HepG2 (cell line): ENCODE measurements at regions not wholly inside any gene's neighbourhood (a gene's known extent, or its start where the extent isn't known, plus 50 kb on each side); places are given as distances from the start of the nearest gene placed in this dataset.

Experiments
- ATAC-seq: fragments of 200-7000 bp; cut with Tn5 transposase; 3 replicates; pipeline ENCODE4 v1.9.1; 2020; ENCODE audit warnings: mild to moderate bottlenecking, moderate library complexity
- BruUV-seq: library from RNA; stranded (reverse); fragments of 400-500 nt; replicated peaks from 2 replicates; lab custom pipeline; 2021; lab: Mats Ljungman, UMichigan
- CTCF ChIA-PET: fragments of 300-600 bp; formaldehyde crosslinking; extraction: SDS; loops from one replicate; lab custom pipeline; 2021; ENCODE audit warnings: low total read pairs, inconsistent platforms, low intra/inter-chr PET ratio; lab: Yijun Ruan, JAX
- POLR2A ChIA-PET: fragments of 350-600 bp; sonication (Branson Sonifier 250); formaldehyde crosslinking; loops from one replicate; lab custom pipeline; 2020; ENCODE audit warnings: antibody characterized with exemption, inconsistent platforms; lab: Yijun Ruan, JAX
- DNase-seq: peaks from one replicate; pipeline ENCODE4 v3.0.0-alpha.2; 2015; ENCODE audit warnings: low spot score
- FAIRE-seq: peaks from 3 replicates; lab custom pipeline; 2011; peaks lifted over from hg19 to GRCh38; lab: Jason Lieb, UNC
- H2AFZ ChIP-seq: one replicate; pipeline ENCODE4 v1.6.1; 2011; ENCODE audit warnings: low read length, inconsistent platforms
- H3K27ac ChIP-seq: fragments of 300-600 bp; 3 replicates; pipeline ENCODE4 v1.8.0; 2011; ENCODE audit warnings: mixed run types, mild to moderate bottlenecking, mixed read lengths, low read length, inconsistent platforms; ENCODE audit not compliant: insufficient read depth; ENCODE audit errors: extremely low read length
- H3K27me3 ChIP-seq, 2 experiments: fragments of 200-600 bp in 1 of 2; 2 replicates in 1 of 2; 3 replicates in 1 of 2; pipeline versions ENCODE4 v1.6.0 to v1.8.0; 2011; ENCODE audit warnings: low read length in 2 of 2, mild to moderate bottlenecking in 2 of 2, moderate library complexity in 2 of 2, inconsistent platforms in 1 of 2; ENCODE audit not compliant: insufficient read depth in 2 of 2, control insufficient read depth in 1 of 2
- H3K36me3 ChIP-seq, 2 experiments: fragments of 200-600 bp in 1 of 2; replicated peaks in 1 of 2; 2 replicates in 1 of 2; 3 replicates in 1 of 2; pipeline versions ENCODE4 v1.5.1 to v1.8.0; 2011; ENCODE audit warnings: low read length in 2 of 2, inconsistent platforms in 1 of 2; ENCODE audit not compliant: insufficient read depth in 2 of 2, control insufficient read depth in 1 of 2
- H3K4me1 ChIP-seq: 2 replicates; pipeline ENCODE4 v1.5.1; 2012; ENCODE audit warnings: low read length, inconsistent platforms; ENCODE audit not compliant: insufficient read depth
- H3K4me2 ChIP-seq: 2 replicates; pipeline ENCODE4 v1.6.0; 2011; ENCODE audit warnings: low read depth, low read length, inconsistent platforms
- H3K4me3 ChIP-seq, 3 experiments: fragments of 200-600 bp in 1 of 3; sonication (generic), shearing (Covaris generic) in 1 of 3; replicated peaks in 1 of 3; 2 replicates each; pipeline ENCODE4 v1.5.1; 2011 to 2016; ENCODE audit warnings: low read length in 3 of 3, inconsistent platforms in 2 of 3, low read depth in 2 of 3, mild to moderate bottlenecking in 2 of 3, control low read depth in 1 of 3, mixed read lengths in 1 of 3; ENCODE audit not compliant: insufficient read depth in 1 of 3
- H3K79me2 ChIP-seq: one replicate; pipeline ENCODE4 v1.6.1; 2011; ENCODE audit warnings: low read length, inconsistent platforms; ENCODE audit not compliant: insufficient read depth
- H3K9ac ChIP-seq: 2 replicates; pipeline ENCODE4 v1.6.0; 2011; ENCODE audit warnings: mild to moderate bottlenecking, low read depth, low read length, inconsistent platforms; ENCODE audit not compliant: insufficient read depth
- H3K9me3 ChIP-seq: 2 replicates; pipeline ENCODE4 v1.5.1; 2012; ENCODE audit warnings: mild to moderate bottlenecking, low read length
- H4K20me1 ChIP-seq: 2 replicates; pipeline ENCODE4 v1.6.0; 2011; ENCODE audit warnings: inconsistent platforms, mild to moderate bottlenecking, low read length, moderate library complexity; ENCODE audit not compliant: insufficient read depth
- AHR ChIP-seq: IDR thresholded peaks from 2 replicates; pipeline ENCODE4 v1.6.1; 2018; ENCODE audit warnings: missing genetic modification reagents, missing compliant biosample characterization
- EZH2 ChIP-seq: conservative IDR thresholded peaks from 2 replicates; pipeline ENCODE4 v1.6.1; 2012; ENCODE audit warnings: mild to moderate bottlenecking, low read depth, low read length, moderate library complexity
- IKZF1 ChIP-seq: fragments of 450-650 bp; IDR thresholded peaks from 2 replicates; pipeline ENCODE4 v1.7.1; 2016
- MTA1 ChIP-seq: sonication (generic); formaldehyde crosslinking; IDR thresholded peaks from 2 replicates; pipeline ENCODE4 v1.4.0; 2020; ENCODE audit warnings: missing genetic modification reagents, mild to moderate bottlenecking, borderline replicate concordance
- ZHX2 ChIP-seq, 2 experiments: sonication (generic) in 1 of 2; formaldehyde crosslinking in 1 of 2; IDR thresholded peaks; 2 replicates each; pipeline versions ENCODE4 v1.6.1 to v1.9.0; 2014 to 2022; ENCODE audit warnings: antibody characterized with exemption in 1 of 2, borderline replicate concordance in 1 of 2, inconsistent platforms in 1 of 2, low read depth in 1 of 2, missing genetic modification reagents in 1 of 2
- ZNF414 ChIP-seq: sonication (generic); formaldehyde crosslinking; IDR thresholded peaks from 2 replicates; pipeline ENCODE4 v1.5.0; 2020; ENCODE audit warnings: missing genetic modification reagents
- ZNF703 ChIP-seq: sonication (generic); formaldehyde crosslinking; IDR thresholded peaks from 2 replicates; pipeline ENCODE4 v1.5.1; 2020; ENCODE audit warnings: missing genetic modification reagents, mild to moderate bottlenecking, moderate library complexity, borderline replicate concordance
- WGBS: methylation state at CpG from one replicate; pipeline ENCODE4 v1.1.6; 2017; ENCODE audit warnings: low lambda C conversion rate; 5-methylcytosine and 5-hydroxymethylcytosine counted together
- in situ Hi-C: cut with HindIII; loops from 2 replicates; pipeline ENCODE4 v1.10.0; 2017; ENCODE audit warnings: low pct_unique_long_range_greater_than_20kb; ENCODE audit not compliant: extremely low pct_ligation_motif_present
- intact Hi-C: fragments of 100-400 bp; cut with micrococcal nuclease; formaldehyde crosslinking; loops from one replicate; pipeline ENCODE4 v1.10.0; 2022; ENCODE audit not compliant: unreplicated experiment

DNA sequence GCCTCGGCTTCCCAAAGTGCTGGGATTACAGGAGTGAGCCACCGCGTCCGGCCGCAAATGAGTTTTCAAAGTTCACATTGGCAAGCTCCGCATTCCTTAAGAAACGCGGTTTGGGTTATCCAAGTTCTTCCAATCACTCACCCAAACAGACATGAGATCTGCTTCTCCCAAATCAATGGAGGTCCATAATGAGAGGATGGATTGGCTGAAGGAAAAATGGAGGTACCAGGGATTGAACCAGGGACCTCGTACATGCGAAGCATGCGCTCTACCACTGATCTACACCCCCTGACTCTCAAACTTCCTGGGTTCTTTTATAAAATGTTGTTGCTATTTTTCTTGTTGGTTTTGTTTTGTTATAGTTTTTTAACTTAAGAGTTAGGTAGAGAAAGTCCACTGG lies 170.0 kb downstream of the GPX5 start:
- ChIA-PET CTCF (no interaction called here), POLR2A (no interaction called here)
- 81% methylated on average over 11 of the region's 11 CpGs for whole genome bisulfite sequencing
- Histone ChIP-seq H2AFZ (no peak overlapping the region), H3K79me2 (no peaks in the 10 kb centered on the region), H3K36me3 (no peaks in the 10 kb centered on the region), H4K20me1 (no peaks in the 10 kb centered on the region), H3K27ac (no peak overlapping the region), H3K27me3 (peaks cover 0 to 50% of the 10 kb centered on the region in 2 experiments; a peak in 4 of 5 replicates), H3K9me3 (no peaks in the 10 kb centered on the region), H3K4me2 (no peak overlapping the region), H3K4me1 (peaks cover 20% of the 10 kb centered on the region; the same call in 1 of the 2 replicates), H3K9ac (no peak overlapping the region)
- in situ Hi-C loops (no loop called here), intact Hi-C loops (no loop called here)
- BruUV-seq, result no TSS peak
- ATAC-seq (no peak), DNase-seq (no peak)
- TF ChIP-seq AHR (CRISPR knock-in tag) (no peak), IKZF1 (no peak), ZNF414 (no peak), ZNF703 (CRISPR knock-in tag) (no peak), MTA1 (CRISPR knock-in tag) (no peak)
- TF ChIP-seq, all 625 proteins: peak for 0
- no peak for FAIRE-seq
- no peak overlapping the region for H3K4me3 ChIP-seq

GRCh38 chr6:28696167-28696566 lies 170.5 kb downstream of the GPX5 start:
- intact Hi-C loops, result no loop called here
- no peak overlapping the region for H2AFZ ChIP-seq
- H3K9me3 ChIP-seq, result no peaks in the 10 kb centered on the region
- no peak for DNase-seq
- 0 out of 6 replicates have a peak overlapping the region, but pooled peaks of 1 of the 3 experiments have one; percentile 14 for H3K4me3 ChIP-seq
- ChIA-PET POLR2A (no interaction called here), CTCF (no interaction called here)
- ATAC-seq, result no peak
- H3K36me3 ChIP-seq, result no peaks in the 10 kb centered on the region
- no peaks in the 10 kb centered on the region for H3K79me2 ChIP-seq
- peak overlapping the region; percentile 40 for H3K4me2 ChIP-seq
- H3K27ac ChIP-seq, result no peak overlapping the region
- H3K9ac ChIP-seq, result no peak overlapping the region
- TF ChIP-seq EZH2 (0 out of 2 replicates have a peak, but pooled peaks have one; percentile 43), ZHX2 (IDR thresholded peaks at IDR 0.05; ENCODE audit: low read depth) (no peak), ZHX2 (CRISPR knock-in tag; IDR thresholded peaks at IDR 0.05; ENCODE audit: borderline replicate concordance) (no peak)
- H3K27me3 ChIP-seq, result peaks cover 0 to 50% of the 10 kb centered on the region in 2 experiments; a peak in 4 of 5 replicates
- in situ Hi-C loops, result no loop called here
- BruUV-seq, result no TSS peak
- WGBS, result 27% methylated on average over 14 of the region's 14 CpGs
- H3K4me1 ChIP-seq, result peaks cover 20% of the 10 kb centered on the region; the same call in 1 of the 2 replicates
- H4K20me1 ChIP-seq, result no peaks in the 10 kb centered on the region
- FAIRE-seq, result no peak
